ENCODE measurements at regions not wholly inside any gene's neighbourhood (a gene's known extent, or its start where the extent isn't known, plus 50 kb on each side); places are given as distances from the start of the nearest gene placed in this dataset.
"Not testable (repeated sequence)": the region's sequence is repeated elsewhere in the genome, so short reads cannot be mapped to it uniquely, and the experiment has no call there.

GRCh38 chr10:65172249-65172648 is 1651.0 kb downstream of the REEP3 start:
- H3K36me3 ChIP-seq: no peaks in the 10 kb centered on the region
- H3K4me1 ChIP-seq: no peaks in the 10 kb centered on the region
- no peak for TF ChIP-seq CTCF (IDR thresholded peaks at IDR 0.05)
- H3K4me3 ChIP-seq: no peak overlapping the region
- H3K9me3 ChIP-seq: no peaks in the 10 kb centered on the region
- DNase-seq (ENCODE audit: low spot score): no peak
- no peak overlapping the region for H3K27ac ChIP-seq
- H3K27me3 ChIP-seq: no peaks in the 10 kb centered on the region

- H3K4me1 ChIP-seq: no peaks in the 10 kb centered on the region
- DNase-seq (ENCODE audit: low spot score): no peak
- H3K9me3 ChIP-seq: peaks cover 0 to 8% of the 10 kb centered on the region in 2 donors
- H3K27me3 ChIP-seq: no peaks in the 10 kb centered on the region
- H3K4me3 ChIP-seq: no peak overlapping the region
- H3K27ac ChIP-seq: no peak overlapping the region
- no peaks in the 10 kb centered on the region for H3K36me3 ChIP-seq
- no peak for TF ChIP-seq CTCF (IDR thresholded peaks at IDR 0.05)
These were observed 1655.8 kb downstream of the REEP3 start for GRCh38 chr10:65176994-65177393.

- Histone ChIP-seq H3K27ac (no peak overlapping the region), H3K27me3 (no peaks in the 10 kb centered on the region), H3K4me3 (no peak overlapping the region), H3K9me3 (no peaks in the 10 kb centered on the region), H3K36me3 (no peaks in the 10 kb centered on the region), H3K4me1 (no peaks in the 10 kb centered on the region)
- DNase-seq (ENCODE audit: low spot score): no peak
- no peak for TF ChIP-seq CTCF (IDR thresholded peaks at IDR 0.05)
These were observed 1662.0 kb downstream of the REEP3 start for GRCh38 chr10:65183236-65183635.

GRCh38 chr10:65186668-65187067 is 1665.5 kb downstream of the REEP3 start:
- not testable (repeated sequence) for H3K9me3 ChIP-seq; H3K27me3 ChIP-seq; H3K4me1 ChIP-seq; H3K4me3 ChIP-seq; H3K36me3 ChIP-seq; DNase-seq (ENCODE audit: low spot score); H3K27ac ChIP-seq

GRCh38 chr10:65194126-65194525 is 1672.9 kb downstream of the REEP3 start:
- no peaks in the 10 kb centered on the region for H3K4me1 ChIP-seq
- DNase-seq (ENCODE audit: low spot score): no peak
- H3K27ac ChIP-seq: no peak overlapping the region
- H3K36me3 ChIP-seq: no peaks in the 10 kb centered on the region
- H3K4me3 ChIP-seq: no peak overlapping the region
- no peaks in the 10 kb centered on the region for H3K27me3 ChIP-seq
- TF ChIP-seq CTCF (IDR thresholded peaks at IDR 0.05): no peak
- H3K9me3 ChIP-seq: no peaks in the 10 kb centered on the region

- Histone ChIP-seq H3K4me1 (no peaks in the 10 kb centered on the region), H3K36me3 (no peaks in the 10 kb centered on the region), H3K27me3 (no peaks in the 10 kb centered on the region), H3K4me3 (no peak overlapping the region), H3K27ac (no peak overlapping the region), H3K9me3 (no peaks in the 10 kb centered on the region)
- DNase-seq (ENCODE audit: low spot score): no peak
- TF ChIP-seq CTCF (IDR thresholded peaks at IDR 0.05): no peak
These were observed 1673.4 kb downstream of the REEP3 start for GRCh38 chr10:65194555-65194954.
